Stomach (tissue), 8 donors: ENCODE measurements at regions not wholly inside any gene's neighbourhood (a gene's known extent, or its start where the extent isn't known, plus 50 kb on each side); places are given as distances from the start of the nearest gene placed in this dataset.

Experiments used
- DNase-seq, 2 donors: peaks; one replicate each; pipeline versions ENCODE4 v3.0.0 to v3.0.0-alpha.2; 2013 to 2019
- H3K27ac ChIP-seq, 5 donors: fragments of 200-600 bp in 4 of 5; sonication (generic) in 4 of 5; one replicate each; pipeline ENCODE4 v1.5.1; 2013 to 2019; ENCODE audit warnings: mild to moderate bottlenecking in 1 of 5, moderate library complexity in 1 of 5
- H3K27me3 ChIP-seq, 3 donors: fragments of 200-600 bp; sonication (generic); one replicate each; pipeline ENCODE4 v1.5.1; 2017 to 2019; ENCODE audit warnings: mixed run types in 1 of 3
- H3K36me3 ChIP-seq, 4 donors: fragments of 200-600 bp; sonication (generic); 1 replicate in 3 of 4; 2 replicates in 1 of 4; pipeline ENCODE4 v1.5.1; 2016 to 2019
- H3K4me1 ChIP-seq, 4 donors: fragments of 200-600 bp; sonication (generic); one replicate each; pipeline ENCODE4 v1.5.1; 2016 to 2019
- H3K4me3 ChIP-seq, 4 donors: fragments of 200-600 bp; sonication (generic) in 3 of 4; one replicate each; pipeline ENCODE4 v1.5.1; 2016 to 2019; ENCODE audit warnings: mild to moderate bottlenecking in 1 of 4
- H3K9me3 ChIP-seq, 4 donors: fragments of 200-600 bp; sonication (generic); one replicate each; pipeline ENCODE4 v1.5.1; 2016 to 2019
- CTCF ChIP-seq, 7 experiments: fragments of 450-650 bp in 4 of 7; fragments of 200-600 bp in 3 of 7; sonication (generic) in 3 of 7; IDR thresholded peaks; one replicate each; pipeline ENCODE4 v1.5.1; 2016 to 2019; ENCODE audit warnings: antibody characterized with exemption in 7 of 7, control low read depth in 2 of 7, mild to moderate bottlenecking in 1 of 7
- EP300 ChIP-seq: sonication (generic); formaldehyde crosslinking; IDR thresholded peaks from one replicate; pipeline ENCODE4 v1.6.1; 2017; ENCODE audit warnings: antibody characterized with exemption
- POLR2A ChIP-seq, 4 donors: fragments of 450-650 bp; IDR thresholded peaks; one replicate each; pipeline ENCODE4 v1.6.1; 2016; ENCODE audit warnings: antibody characterized with exemption in 4 of 4, control low read depth in 2 of 4, mild to moderate bottlenecking in 1 of 4, moderate library complexity in 1 of 4
- POLR2AphosphoS5 ChIP-seq, 3 donors: sonication (generic); formaldehyde crosslinking; IDR thresholded peaks; one replicate each; pipeline ENCODE4 v1.6.1; 2016; ENCODE audit warnings: antibody characterized with exemption in 3 of 3
- WGBS, 5 donors: extraction: QIAGEN DNeasy Blood & Tissue Kit in 3 of 5; methylation state at CpG; one replicate each; pipeline versions ENCODE4 v1.1.5 to v1.1.7; 2013 to 2018; 5-methylcytosine and 5-hydroxymethylcytosine counted together
- intact Hi-C: fragments of 100-400 bp; cut with DNase I; formaldehyde crosslinking; loops from one replicate; pipeline ENCODE4 v1.15.1; 2023; ENCODE audit warnings: low total_unique reads
- donor health status: healthy with polysubstance abuse.
- donor health status: Bipolar disorder and iron deficiency.
- donor health status: healthy.

- Histone ChIP-seq H3K9me3 (peaks cover 0 to 34% (median 14%) of the 10 kb centered on the region in 4 donors), H3K27ac (no peak overlapping the region), H3K4me3 (no peak overlapping the region), H3K36me3 (no peaks in the 10 kb centered on the region), H3K4me1 (no peaks in the 10 kb centered on the region), H3K27me3 (no peaks in the 10 kb centered on the region)
- no peak for DNase-seq
- TF ChIP-seq CTCF (IDR thresholded peaks at IDR 0.05): no peak
- TF ChIP-seq POLR2AphosphoS5 (IDR thresholded peaks at IDR 0.05): no peak
- no peak for TF ChIP-seq POLR2A (IDR thresholded peaks at IDR 0.05)
- TF ChIP-seq EP300: no peak
- WGBS, 5 donors: 39 to 73% (median 48%) methylated on average over 2 of the region's 2 CpGs
- intact Hi-C loops: no loop called here
These were observed 311.1 kb downstream of the PAPSS1 start for GRCh38 chr4:107408968-107409367.

GRCh38 chr4:107404591-107405300, 315.3 kb downstream of the PAPSS1 start:
- Histone ChIP-seq H3K27me3 (no peaks in the 10 kb centered on the region), H3K36me3 (no peaks in the 10 kb centered on the region), H3K9me3 (peaks cover 0 to 8% (median 2%) of the 10 kb centered on the region in 4 donors), H3K4me3 (no peak overlapping the region), H3K27ac (no peak overlapping the region), H3K4me1 (no peaks in the 10 kb centered on the region)
- intact Hi-C loops: no loop called here
- TF ChIP-seq POLR2A (IDR thresholded peaks at IDR 0.05): no peak
- no peak for TF ChIP-seq CTCF (IDR thresholded peaks at IDR 0.05)
- TF ChIP-seq EP300: no peak
- 68 to 80% (median 78%) methylated on average over 6 of the region's 6 CpGs for WGBS, 5 donors
- peak in 1 of 2 donors; percentile 46 for DNase-seq

GRCh38 chr4:107402291-107402690, 317.7 kb downstream of the PAPSS1 start:
- Histone ChIP-seq H3K27ac (no peak overlapping the region), H3K9me3 (no peaks in the 10 kb centered on the region), H3K4me3 (no peak overlapping the region), H3K4me1 (no peaks in the 10 kb centered on the region), H3K36me3 (no peaks in the 10 kb centered on the region), H3K27me3 (no peaks in the 10 kb centered on the region)
- intact Hi-C loops: no loop called here
- DNase-seq: no peak
- TF ChIP-seq POLR2A (IDR thresholded peaks at IDR 0.05) (no peak), EP300 (no peak), POLR2AphosphoS5 (IDR thresholded peaks at IDR 0.05) (no peak), CTCF (IDR thresholded peaks at IDR 0.05) (no peak)
- WGBS, 5 donors: 74 to 88% (median 80%) methylated on average over 4 of the region's 4 CpGs

GRCh38 chr4:107392951-107393350, 327.1 kb downstream of the PAPSS1 start:
- intact Hi-C loops: no loop called here
- Histone ChIP-seq H3K27ac (no peak overlapping the region), H3K9me3 (no peaks in the 10 kb centered on the region), H3K27me3 (no peaks in the 10 kb centered on the region), H3K4me3 (no peak overlapping the region), H3K36me3 (no peaks in the 10 kb centered on the region), H3K4me1 (peaks cover 0 to 10% (median 3%) of the 10 kb centered on the region in 4 donors)
- peak in 1 of 2 donors; percentile 3 for DNase-seq
- 21 to 48% (median 26%) methylated on average over 2 of the region's 2 CpGs for WGBS, 5 donors
- TF ChIP-seq EP300 (no peak), CTCF (IDR thresholded peaks at IDR 0.05) (no peak), POLR2A (IDR thresholded peaks at IDR 0.05) (no peak), POLR2AphosphoS5 (IDR thresholded peaks at IDR 0.05) (no peak)
